ENCODE measurements at regions not wholly inside any gene's neighbourhood (a gene's known extent, or its start where the extent isn't known, plus 50 kb on each side); places are given as distances from the start of the nearest gene placed in this dataset.

DNA sequence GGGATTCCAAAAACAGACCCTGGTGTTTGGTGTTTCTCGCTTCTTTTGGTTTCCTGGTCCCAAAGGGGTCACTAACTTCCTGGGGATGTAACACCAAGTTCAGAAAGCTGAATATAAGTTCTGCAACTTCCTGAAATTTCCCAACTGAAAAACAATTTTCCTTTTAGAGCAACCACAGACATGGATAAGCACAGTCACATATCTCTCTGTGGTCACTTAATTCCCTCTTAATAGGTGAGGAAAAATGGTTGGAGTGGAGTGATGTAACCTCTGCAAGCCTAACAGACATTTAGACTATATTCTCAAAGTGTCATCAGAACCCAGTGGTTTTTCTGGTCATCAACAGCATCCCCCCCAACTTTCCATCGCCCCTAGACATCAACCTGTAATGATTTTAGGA is 135.3 kb downstream of the PRELID2 start:
- TF ChIP-seq, protein P1, sequence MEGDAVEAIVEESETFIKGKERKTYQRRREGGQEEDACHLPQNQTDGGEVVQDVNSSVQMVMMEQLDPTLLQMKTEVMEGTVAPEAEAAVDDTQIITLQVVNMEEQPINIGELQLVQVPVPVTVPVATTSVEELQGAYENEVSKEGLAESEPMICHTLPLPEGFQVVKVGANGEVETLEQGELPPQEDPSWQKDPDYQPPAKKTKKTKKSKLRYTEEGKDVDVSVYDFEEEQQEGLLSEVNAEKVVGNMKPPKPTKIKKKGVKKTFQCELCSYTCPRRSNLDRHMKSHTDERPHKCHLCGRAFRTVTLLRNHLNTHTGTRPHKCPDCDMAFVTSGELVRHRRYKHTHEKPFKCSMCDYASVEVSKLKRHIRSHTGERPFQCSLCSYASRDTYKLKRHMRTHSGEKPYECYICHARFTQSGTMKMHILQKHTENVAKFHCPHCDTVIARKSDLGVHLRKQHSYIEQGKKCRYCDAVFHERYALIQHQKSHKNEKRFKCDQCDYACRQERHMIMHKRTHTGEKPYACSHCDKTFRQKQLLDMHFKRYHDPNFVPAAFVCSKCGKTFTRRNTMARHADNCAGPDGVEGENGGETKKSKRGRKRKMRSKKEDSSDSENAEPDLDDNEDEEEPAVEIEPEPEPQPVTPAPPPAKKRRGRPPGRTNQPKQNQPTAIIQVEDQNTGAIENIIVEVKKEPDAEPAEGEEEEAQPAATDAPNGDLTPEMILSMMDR (IDR thresholded peaks at IDR 0.05): no peak
- no peak for TF ChIP-seq EP300 (IDR thresholded peaks at IDR 0.05)

All from stomach (tissue), 4 donors.